Liver (tissue), 7 donors: ENCODE measurements at regions not wholly inside any gene's neighbourhood (a gene's known extent, or its start where the extent isn't known, plus 50 kb on each side); places are given as distances from the start of the nearest gene placed in this dataset.

Experiments used
- DNase-seq: peaks from one replicate; pipeline ENCODE4 v3.0.0-alpha.2; 2017; ENCODE audit warnings: low spot score
- H3K27ac ChIP-seq, 2 donors: one replicate each; pipeline ENCODE4 v1.7.0; 2013; ENCODE audit warnings: inconsistent platforms in 2 of 2, low read length in 2 of 2, control low read depth in 1 of 2, low read depth in 1 of 2, mild to moderate bottlenecking in 1 of 2
- H3K27me3 ChIP-seq, 4 donors: one replicate each; pipeline versions ENCODE4 v1.6.1 to v1.7.0; 2013; ENCODE audit warnings: low read length in 3 of 4, inconsistent platforms in 1 of 4, mild to moderate bottlenecking in 1 of 4, moderate library complexity in 1 of 4; ENCODE audit not compliant: control insufficient read depth in 4 of 4, insufficient read depth in 4 of 4
- H3K36me3 ChIP-seq, 4 donors: one replicate each; pipeline versions ENCODE4 v1.6.1 to v1.7.0; 2013; ENCODE audit warnings: low read length in 3 of 4, mild to moderate bottlenecking in 3 of 4, low read depth in 1 of 4, moderate library complexity in 1 of 4; ENCODE audit not compliant: control insufficient read depth in 4 of 4, insufficient read depth in 3 of 4
- H3K4me1 ChIP-seq, 4 donors: one replicate each; pipeline versions ENCODE4 v1.6.1 to v1.7.0; 2013; ENCODE audit warnings: low read length in 3 of 4, mild to moderate bottlenecking in 3 of 4, moderate library complexity in 1 of 4; ENCODE audit not compliant: control insufficient read depth in 4 of 4, insufficient read depth in 4 of 4
- H3K4me3 ChIP-seq, 3 donors: one replicate each; pipeline versions ENCODE4 v1.6.1 to v1.7.0; 2013; ENCODE audit warnings: low read length in 3 of 3, control low read depth in 1 of 3, low read depth in 1 of 3, mild to moderate bottlenecking in 1 of 3
- H3K9ac ChIP-seq, 2 donors: one replicate each; pipeline ENCODE4 v1.7.0; 2013; ENCODE audit warnings: low read length in 2 of 2, mild to moderate bottlenecking in 2 of 2, moderate library complexity in 2 of 2, control low read depth in 1 of 2, low read depth in 1 of 2
- H3K9me3 ChIP-seq, 4 donors: one replicate each; pipeline versions ENCODE4 v1.6.1 to v1.7.0; 2013; ENCODE audit warnings: low read length in 3 of 4; ENCODE audit not compliant: control insufficient read depth in 4 of 4
- EGR1 ChIP-seq, 2 donors: IDR thresholded peaks; 2 replicates each; pipeline ENCODE4 v1.6.1; 2016 to 2018; ENCODE audit warnings: antibody characterized with exemption in 2 of 2, low read depth in 2 of 2
- FOXA1 ChIP-seq: IDR thresholded peaks from 2 replicates; pipeline ENCODE4 v1.6.1; 2016; ENCODE audit warnings: antibody characterized with exemption
- FOXA2 ChIP-seq: IDR thresholded peaks from 2 replicates; pipeline ENCODE4 v1.6.1; 2016; ENCODE audit warnings: antibody characterized with exemption
- GABPA ChIP-seq, 2 donors: IDR thresholded peaks in 1 of 2; conservative IDR thresholded peaks in 1 of 2; 2 replicates each; pipeline ENCODE4 v1.6.1; 2016; ENCODE audit warnings: antibody characterized with exemption in 2 of 2, mild to moderate bottlenecking in 1 of 2, moderate library complexity in 1 of 2
- HNF4A ChIP-seq, 2 donors: conservative IDR thresholded peaks; 2 replicates each; pipeline ENCODE4 v1.6.1; 2016; ENCODE audit warnings: antibody characterized with exemption in 2 of 2, mild to moderate bottlenecking in 2 of 2
- HNF4G ChIP-seq: IDR thresholded peaks from 2 replicates; pipeline ENCODE4 v1.6.1; 2016; ENCODE audit warnings: antibody characterized with exemption
- JUND ChIP-seq, 2 donors: IDR thresholded peaks; 2 replicates each; pipeline ENCODE4 v1.6.1; 2016; ENCODE audit warnings: antibody characterized with exemption in 2 of 2
- NR2F2 ChIP-seq: IDR thresholded peaks from 2 replicates; pipeline ENCODE4 v1.6.1; 2016; ENCODE audit warnings: antibody characterized with exemption
- RAD21 ChIP-seq, 2 donors: IDR thresholded peaks; 2 replicates each; pipeline ENCODE4 v1.6.1; 2016; ENCODE audit warnings: antibody characterized with exemption in 2 of 2, mild to moderate bottlenecking in 2 of 2
- RXRA ChIP-seq, 2 donors: IDR thresholded peaks; 2 replicates each; pipeline ENCODE4 v1.6.1; 2017 to 2018; ENCODE audit warnings: antibody characterized with exemption in 2 of 2, mild to moderate bottlenecking in 1 of 2
- SP1 ChIP-seq: IDR thresholded peaks from 2 replicates; pipeline ENCODE4 v1.6.1; 2018; ENCODE audit warnings: antibody characterized with exemption, mild to moderate bottlenecking
- TAF1 ChIP-seq: conservative IDR thresholded peaks from 2 replicates; pipeline ENCODE4 v1.6.1; 2016; ENCODE audit warnings: antibody characterized with exemption, mild to moderate bottlenecking
- YY1 ChIP-seq: IDR thresholded peaks from 2 replicates; pipeline ENCODE4 v1.6.1; 2016; ENCODE audit warnings: antibody characterized with exemption, mild to moderate bottlenecking
- WGBS: extraction: QIAGEN DNeasy Blood & Tissue Kit; methylation state at CpG from one replicate; pipeline ENCODE4 v1.1.7; 2013; 5-methylcytosine and 5-hydroxymethylcytosine counted together
- TF ChIP-seq, protein P1 (sequence below): IDR thresholded peaks from 2 replicates; pipeline ENCODE4 v1.6.1; 2016; ENCODE audit warnings: antibody characterized with exemption, mild to moderate bottlenecking
- TF ChIP-seq, protein P2 (sequence below): IDR thresholded peaks from 2 replicates; pipeline ENCODE4 v1.6.1; 2016; ENCODE audit warnings: antibody characterized with exemption
- TF ChIP-seq, protein P3 (sequence below): IDR thresholded peaks from 2 replicates; pipeline ENCODE4 v1.6.1; 2016; ENCODE audit warnings: antibody characterized with exemption
- TF ChIP-seq, protein P4 (sequence below): IDR thresholded peaks from 2 replicates; pipeline ENCODE4 v1.6.1; 2016; ENCODE audit warnings: antibody characterized with exemption
- donor health status: healthy.
- donor health status: healthy.
- donor health status: healthy.
- donor health status: healthy.

DNA sequence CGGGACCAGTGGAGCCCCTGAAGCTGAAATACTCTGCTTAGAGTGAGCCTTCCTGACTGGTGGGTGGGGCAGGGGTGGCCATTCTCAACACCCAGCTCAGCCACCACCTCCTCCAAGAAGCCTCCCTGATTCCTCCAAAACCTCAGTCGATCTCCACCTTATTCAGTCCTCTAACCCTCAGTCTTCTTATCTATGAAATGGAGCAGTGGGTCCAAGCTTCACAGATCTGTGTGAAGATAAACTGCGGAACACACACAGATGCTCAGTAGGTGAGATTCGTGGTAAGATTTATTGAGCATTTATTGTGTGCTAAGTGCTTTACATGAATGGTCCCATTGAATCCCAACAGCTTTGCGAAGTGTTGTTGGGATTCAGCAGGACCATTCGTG lies 93.1 kb upstream of the RUNX3 start (continued):
- TF ChIP-seq GABPA (IDR thresholded peaks at IDR 0.05 in 1 of 2, conservative IDR thresholded peaks at IDR 0.05 in 1 of 2): no peak
- TF ChIP-seq TAF1: no peak

DNA sequence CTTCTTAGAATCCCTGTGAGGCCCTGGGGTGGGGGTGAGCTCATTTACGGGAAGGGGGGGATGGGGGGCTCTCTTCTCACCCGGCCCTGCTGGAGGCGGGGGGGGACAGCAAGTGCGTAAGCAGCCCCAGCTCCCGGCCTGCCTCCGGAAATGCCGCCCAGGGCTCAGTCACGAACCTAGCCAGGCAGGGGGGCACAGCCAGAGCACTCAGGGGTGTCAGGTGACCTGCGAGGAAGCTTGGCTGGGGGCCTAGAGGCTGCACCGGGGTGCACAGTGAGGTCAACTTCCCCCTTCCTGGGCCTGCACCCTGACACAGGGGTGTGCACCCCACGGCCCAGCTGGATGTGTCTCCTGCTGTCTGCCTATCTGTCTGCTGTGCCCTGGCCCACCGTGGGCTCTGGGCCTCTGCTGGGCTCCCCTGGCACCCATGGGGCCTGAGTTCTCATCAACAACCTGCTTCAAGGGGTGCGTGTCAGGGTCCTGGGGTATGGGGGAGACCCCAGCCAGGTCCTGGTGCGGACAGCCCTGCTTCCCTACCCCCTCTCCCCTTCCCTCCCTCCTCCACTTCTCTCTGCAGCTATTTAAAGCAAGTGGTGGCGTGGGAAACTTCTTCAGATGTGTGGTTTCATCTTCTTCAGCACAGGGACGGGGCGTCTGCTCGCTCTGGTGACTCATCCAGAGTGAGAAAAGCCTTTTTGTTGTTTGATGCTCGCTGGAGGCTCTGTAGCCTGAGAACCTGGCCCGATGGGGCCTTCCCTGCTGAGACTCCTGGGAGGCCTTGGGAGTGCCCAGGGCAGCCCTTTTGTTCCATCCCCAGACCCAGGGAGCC lies 92.5 kb upstream of the RUNX3 start:
- H3K9me3 ChIP-seq: no peaks in the 10 kb centered on the region
- H3K9ac ChIP-seq: no peak overlapping the region
- TF ChIP-seq, protein P1, sequence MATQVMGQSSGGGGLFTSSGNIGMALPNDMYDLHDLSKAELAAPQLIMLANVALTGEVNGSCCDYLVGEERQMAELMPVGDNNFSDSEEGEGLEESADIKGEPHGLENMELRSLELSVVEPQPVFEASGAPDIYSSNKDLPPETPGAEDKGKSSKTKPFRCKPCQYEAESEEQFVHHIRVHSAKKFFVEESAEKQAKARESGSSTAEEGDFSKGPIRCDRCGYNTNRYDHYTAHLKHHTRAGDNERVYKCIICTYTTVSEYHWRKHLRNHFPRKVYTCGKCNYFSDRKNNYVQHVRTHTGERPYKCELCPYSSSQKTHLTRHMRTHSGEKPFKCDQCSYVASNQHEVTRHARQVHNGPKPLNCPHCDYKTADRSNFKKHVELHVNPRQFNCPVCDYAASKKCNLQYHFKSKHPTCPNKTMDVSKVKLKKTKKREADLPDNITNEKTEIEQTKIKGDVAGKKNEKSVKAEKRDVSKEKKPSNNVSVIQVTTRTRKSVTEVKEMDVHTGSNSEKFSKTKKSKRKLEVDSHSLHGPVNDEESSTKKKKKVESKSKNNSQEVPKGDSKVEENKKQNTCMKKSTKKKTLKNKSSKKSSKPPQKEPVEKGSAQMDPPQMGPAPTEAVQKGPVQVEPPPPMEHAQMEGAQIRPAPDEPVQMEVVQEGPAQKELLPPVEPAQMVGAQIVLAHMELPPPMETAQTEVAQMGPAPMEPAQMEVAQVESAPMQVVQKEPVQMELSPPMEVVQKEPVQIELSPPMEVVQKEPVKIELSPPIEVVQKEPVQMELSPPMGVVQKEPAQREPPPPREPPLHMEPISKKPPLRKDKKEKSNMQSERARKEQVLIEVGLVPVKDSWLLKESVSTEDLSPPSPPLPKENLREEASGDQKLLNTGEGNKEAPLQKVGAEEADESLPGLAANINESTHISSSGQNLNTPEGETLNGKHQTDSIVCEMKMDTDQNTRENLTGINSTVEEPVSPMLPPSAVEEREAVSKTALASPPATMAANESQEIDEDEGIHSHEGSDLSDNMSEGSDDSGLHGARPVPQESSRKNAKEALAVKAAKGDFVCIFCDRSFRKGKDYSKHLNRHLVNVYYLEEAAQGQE: no peak
- no peak for TF ChIP-seq RXRA (IDR thresholded peaks at IDR 0.05)
- TF ChIP-seq JUND (IDR thresholded peaks at IDR 0.05): peak in 1 of 2 donors; percentile 25
- TF ChIP-seq FOXA2: no peak
- H3K27me3 ChIP-seq: no peaks in the 10 kb centered on the region
- H3K4me1 ChIP-seq: no peaks in the 10 kb centered on the region
- no peak overlapping the region for H3K4me3 ChIP-seq
- H3K36me3 ChIP-seq: no peaks in the 10 kb centered on the region
- H3K27ac ChIP-seq: peak overlapping the region; percentile 40 to 57
- no peak for DNase-seq
- WGBS: 68% methylated on average over 20 of the region's 20 CpGs

DNA sequence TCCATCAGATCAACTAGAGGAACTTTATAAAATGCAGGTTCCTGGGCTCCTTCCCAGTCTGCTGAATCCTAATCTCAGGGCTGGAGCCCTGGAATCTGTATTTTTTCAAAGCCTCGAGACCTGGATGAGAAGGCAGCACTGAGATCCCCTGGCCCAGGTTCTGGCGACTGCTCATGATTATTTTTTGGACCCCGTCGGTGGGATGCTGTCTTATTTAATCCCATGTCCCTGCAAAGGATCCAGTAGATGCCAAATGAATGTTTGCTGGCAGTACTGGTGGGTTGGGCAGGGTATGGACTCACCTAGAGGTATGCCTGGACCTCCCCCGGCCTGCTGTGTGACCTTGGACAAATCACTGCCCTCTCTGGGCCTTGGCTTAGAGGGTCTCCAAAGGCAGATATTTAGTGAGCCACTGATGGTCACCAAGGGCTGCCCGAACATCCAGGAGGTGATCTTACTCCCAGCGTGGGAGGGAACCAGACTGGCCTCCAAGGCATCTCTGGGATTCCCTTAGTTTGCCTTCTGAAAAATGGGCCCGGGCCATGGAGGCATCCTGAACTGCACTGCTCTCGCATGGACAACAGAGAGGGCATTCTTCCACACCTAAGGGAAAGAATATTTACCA lies 91.6 kb upstream of the RUNX3 start:
- no peaks in the 10 kb centered on the region for H3K36me3 ChIP-seq
- H3K4me1 ChIP-seq: no peaks in the 10 kb centered on the region
- TF ChIP-seq FOXA1: no peak
- TF ChIP-seq, protein P2, sequence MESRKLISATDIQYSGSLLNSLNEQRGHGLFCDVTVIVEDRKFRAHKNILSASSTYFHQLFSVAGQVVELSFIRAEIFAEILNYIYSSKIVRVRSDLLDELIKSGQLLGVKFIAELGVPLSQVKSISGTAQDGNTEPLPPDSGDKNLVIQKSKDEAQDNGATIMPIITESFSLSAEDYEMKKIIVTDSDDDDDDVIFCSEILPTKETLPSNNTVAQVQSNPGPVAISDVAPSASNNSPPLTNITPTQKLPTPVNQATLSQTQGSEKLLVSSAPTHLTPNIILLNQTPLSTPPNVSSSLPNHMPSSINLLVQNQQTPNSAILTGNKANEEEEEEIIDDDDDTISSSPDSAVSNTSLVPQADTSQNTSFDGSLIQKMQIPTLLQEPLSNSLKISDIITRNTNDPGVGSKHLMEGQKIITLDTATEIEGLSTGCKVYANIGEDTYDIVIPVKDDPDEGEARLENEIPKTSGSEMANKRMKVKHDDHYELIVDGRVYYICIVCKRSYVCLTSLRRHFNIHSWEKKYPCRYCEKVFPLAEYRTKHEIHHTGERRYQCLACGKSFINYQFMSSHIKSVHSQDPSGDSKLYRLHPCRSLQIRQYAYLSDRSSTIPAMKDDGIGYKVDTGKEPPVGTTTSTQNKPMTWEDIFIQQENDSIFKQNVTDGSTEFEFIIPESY: no peak
- TF ChIP-seq GABPA (IDR thresholded peaks at IDR 0.05 in 1 of 2, conservative IDR thresholded peaks at IDR 0.05 in 1 of 2): no peak
- TF ChIP-seq FOXA2: no peak
- TF ChIP-seq HNF4A (conservative IDR thresholded peaks at IDR 0.05): no peak
- TF ChIP-seq RXRA (IDR thresholded peaks at IDR 0.05): no peak
- TF ChIP-seq, protein P3, sequence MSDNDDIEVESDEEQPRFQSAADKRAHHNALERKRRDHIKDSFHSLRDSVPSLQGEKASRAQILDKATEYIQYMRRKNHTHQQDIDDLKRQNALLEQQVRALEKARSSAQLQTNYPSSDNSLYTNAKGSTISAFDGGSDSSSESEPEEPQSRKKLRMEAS: no peak
- no peak for TF ChIP-seq YY1
- no peak for TF ChIP-seq NR2F2
- TF ChIP-seq JUND (IDR thresholded peaks at IDR 0.05): no peak
- TF ChIP-seq TAF1: no peak
- TF ChIP-seq, protein P1: no peak
- no peak for TF ChIP-seq SP1
- no peak for TF ChIP-seq HNF4G
- TF ChIP-seq EGR1 (IDR thresholded peaks at IDR 0.05; ENCODE audit: low read depth in 2 of 2): no peak
- TF ChIP-seq, protein P4, sequence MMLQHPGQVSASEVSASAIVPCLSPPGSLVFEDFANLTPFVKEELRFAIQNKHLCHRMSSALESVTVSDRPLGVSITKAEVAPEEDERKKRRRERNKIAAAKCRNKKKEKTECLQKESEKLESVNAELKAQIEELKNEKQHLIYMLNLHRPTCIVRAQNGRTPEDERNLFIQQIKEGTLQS: no peak
- TF ChIP-seq RAD21 (IDR thresholded peaks at IDR 0.05): no peak
- no peak overlapping the region for H3K9ac ChIP-seq
- no peaks in the 10 kb centered on the region for H3K27me3 ChIP-seq
- no peak for DNase-seq
- 79% methylated on average over 9 of the region's 9 CpGs for WGBS
- no peak overlapping the region for H3K4me3 ChIP-seq
- H3K27ac ChIP-seq: no peak overlapping the region
- H3K9me3 ChIP-seq: no peaks in the 10 kb centered on the region
